ENCODE measurements at regions not wholly inside any gene's neighbourhood (a gene's known extent, or its start where the extent isn't known, plus 50 kb on each side); places are given as distances from the start of the nearest gene placed in this dataset.

- no peaks in the 10 kb centered on the region for H3K36me3 ChIP-seq
- peaks cover 0 to 35% (median 0%) of the 10 kb centered on the region in 4 donors for H3K27me3 ChIP-seq
- no peaks in the 10 kb centered on the region for H3K4me1 ChIP-seq
- H3K4me3 ChIP-seq: no peak overlapping the region
- no peak overlapping the region for H3K27ac ChIP-seq
- no peak for TF ChIP-seq CTCF (IDR thresholded peaks at IDR 0.05)
- TF ChIP-seq POLR2A (IDR thresholded peaks at IDR 0.05): no peak
- 72 to 74% methylated on average over 3 of the region's 3 CpGs for WGBS, 2 donors
- DNase-seq: no peak
- intact Hi-C loops (cut with DNase I): no loop called here
- H3K9me3 ChIP-seq: peaks cover 0 to 5% (median 5%) of the 10 kb centered on the region in 3 donors
Observed at GRCh38 chr2:71905205-71905604, 242.5 kb downstream of the CYP26B1 start.

- 70 to 88% methylated on average over 1 of the region's 1 CpG for WGBS, 2 donors
- H3K4me1 ChIP-seq: no peaks in the 10 kb centered on the region
- no peak for TF ChIP-seq POLR2A (IDR thresholded peaks at IDR 0.05)
- TF ChIP-seq CTCF (IDR thresholded peaks at IDR 0.05): no peak
- H3K27ac ChIP-seq: no peak overlapping the region
- H3K4me3 ChIP-seq: no peak overlapping the region
- intact Hi-C loops (cut with DNase I): no loop called here
- H3K9me3 ChIP-seq: no peaks in the 10 kb centered on the region
- DNase-seq: no peak
- H3K27me3 ChIP-seq: peaks cover 0 to 39% (median 0%) of the 10 kb centered on the region in 4 donors
- H3K36me3 ChIP-seq: no peaks in the 10 kb centered on the region
Observed at GRCh38 chr2:71903841-71904240, 243.8 kb downstream of the CYP26B1 start.

GRCh38 chr2:71901466-71901865 is 246.2 kb downstream of the CYP26B1 start:
- no peak for DNase-seq
- intact Hi-C loops (cut with DNase I): no loop called here
- Histone ChIP-seq H3K27ac (no peak overlapping the region), H3K4me3 (no peak overlapping the region), H3K9me3 (no peaks in the 10 kb centered on the region), H3K27me3 (peaks cover 0 to 29% (median 0%) of the 10 kb centered on the region in 4 donors), H3K4me1 (no peaks in the 10 kb centered on the region), H3K36me3 (no peaks in the 10 kb centered on the region)
- no peak for TF ChIP-seq POLR2A (IDR thresholded peaks at IDR 0.05)
- no peak for TF ChIP-seq CTCF (IDR thresholded peaks at IDR 0.05)
- 30 to 56% methylated on average over 1 of the region's 1 CpG for WGBS, 2 donors

GRCh38 chr2:71898851-71899681 is 248.6 kb downstream of the CYP26B1 start:
- no peaks in the 10 kb centered on the region for H3K4me1 ChIP-seq
- intact Hi-C loops (cut with DNase I): no loop called here
- no peaks in the 10 kb centered on the region for H3K36me3 ChIP-seq
- TF ChIP-seq POLR2A (IDR thresholded peaks at IDR 0.05) (no peak), CTCF (IDR thresholded peaks at IDR 0.05) (no peak)
- DNase-seq: no peak
- H3K4me3 ChIP-seq: no peak overlapping the region
- H3K27ac ChIP-seq: no peak overlapping the region
- 78 to 80% methylated on average over 21 to 28 of the region's 29 CpGs for WGBS, 2 donors
- peaks cover 0 to 21% (median 0%) of the 10 kb centered on the region in 4 donors for H3K27me3 ChIP-seq
- H3K9me3 ChIP-seq: no peaks in the 10 kb centered on the region

- 93% methylated on average over 4 to 9 of the region's 9 CpGs for WGBS, 2 donors
- Histone ChIP-seq H3K4me3 (no peak overlapping the region), H3K9me3 (no peaks in the 10 kb centered on the region), H3K4me1 (no peaks in the 10 kb centered on the region), H3K27ac (no peak overlapping the region), H3K27me3 (peaks cover 0 to 25% (median 0%) of the 10 kb centered on the region in 4 donors), H3K36me3 (no peaks in the 10 kb centered on the region)
- intact Hi-C loops (cut with DNase I): no loop called here
- DNase-seq: no peak
- TF ChIP-seq CTCF (IDR thresholded peaks at IDR 0.05): no peak
- TF ChIP-seq POLR2A (IDR thresholded peaks at IDR 0.05): no peak
Observed at GRCh38 chr2:71898375-71898774, 249.3 kb downstream of the CYP26B1 start.
